ENCODE measurements at regions not wholly inside any gene's neighbourhood (a gene's known extent, or its start where the extent isn't known, plus 50 kb on each side); places are given as distances from the start of the nearest gene placed in this dataset.

GRCh38 chrX:138777230-138777629 lies 65.7 kb upstream of the FGF13 start:
- no peak for DNase-seq (ENCODE audit: low read depth, low spot score)
- Histone ChIP-seq H3K4me3 (no peak overlapping the region), H3K36me3 (ENCODE audit: insufficient read depth, low read length) (no peaks in the 10 kb centered on the region), H3K9ac (ENCODE audit: insufficient read length) (no peak overlapping the region), H3K9me3 (ENCODE audit: low read depth, low read length) (no peaks in the 10 kb centered on the region), H3K27ac (no peak overlapping the region)
- TF ChIP-seq POLR2AphosphoS5 (IDR thresholded peaks at IDR 0.05; ENCODE audit: borderline replicate concordance, low read depth, low read length) (no peak), FOXP2 (optimal IDR thresholded peaks at IDR 0.05; ENCODE audit: control extremely low read depth, extremely low read length, insufficient read depth) (no peak), EZH2 (IDR thresholded peaks at IDR 0.05) (no peak)

GRCh38 chrX:138775517-138775916 lies 64.0 kb upstream of the FGF13 start:
- no peak overlapping the region for H3K4me3 ChIP-seq
- H3K9me3 ChIP-seq (ENCODE audit: low read depth, low read length): no peaks in the 10 kb centered on the region
- H3K36me3 ChIP-seq (ENCODE audit: insufficient read depth, low read length): no peaks in the 10 kb centered on the region
- no peak overlapping the region for H3K27ac ChIP-seq
- TF ChIP-seq POLR2AphosphoS5 (IDR thresholded peaks at IDR 0.05; ENCODE audit: borderline replicate concordance, low read depth, low read length) (no peak), EZH2 (IDR thresholded peaks at IDR 0.05) (no peak), FOXP2 (optimal IDR thresholded peaks at IDR 0.05; ENCODE audit: control extremely low read depth, extremely low read length, insufficient read depth) (no peak)
- no peak overlapping the region for H3K9ac ChIP-seq (ENCODE audit: insufficient read length)
- no peak for DNase-seq (ENCODE audit: low read depth, low spot score)

GRCh38 chrX:138771047-138771446 lies 59.5 kb upstream of the FGF13 start:
- TF ChIP-seq EZH2 (IDR thresholded peaks at IDR 0.05) (no peak), POLR2AphosphoS5 (IDR thresholded peaks at IDR 0.05; ENCODE audit: borderline replicate concordance, low read depth, low read length) (no peak), FOXP2 (optimal IDR thresholded peaks at IDR 0.05; ENCODE audit: control extremely low read depth, extremely low read length, insufficient read depth) (no peak)
- Histone ChIP-seq H3K27ac (no peak overlapping the region), H3K4me3 (no peak overlapping the region), H3K9ac (ENCODE audit: insufficient read length) (no peak overlapping the region), H3K36me3 (ENCODE audit: insufficient read depth, low read length) (no peaks in the 10 kb centered on the region), H3K9me3 (ENCODE audit: low read depth, low read length) (no peaks in the 10 kb centered on the region)
- DNase-seq (ENCODE audit: low read depth, low spot score): peak; percentile 47

- no peaks in the 10 kb centered on the region for H3K9me3 ChIP-seq (ENCODE audit: low read depth, low read length)
- no peak overlapping the region for H3K27ac ChIP-seq
- H3K9ac ChIP-seq (ENCODE audit: insufficient read length): no peak overlapping the region
- no peak for DNase-seq (ENCODE audit: low read depth, low spot score)
- H3K4me3 ChIP-seq: no peak overlapping the region
- no peaks in the 10 kb centered on the region for H3K36me3 ChIP-seq (ENCODE audit: insufficient read depth, low read length)
- no peak for TF ChIP-seq POLR2AphosphoS5 (IDR thresholded peaks at IDR 0.05; ENCODE audit: borderline replicate concordance, low read depth, low read length)
- no peak for TF ChIP-seq FOXP2 (optimal IDR thresholded peaks at IDR 0.05; ENCODE audit: control extremely low read depth, extremely low read length, insufficient read depth)
- no peak for TF ChIP-seq EZH2 (IDR thresholded peaks at IDR 0.05)
Observed at GRCh38 chrX:138769918-138770317, 58.4 kb upstream of the FGF13 start.

GRCh38 chrX:138765051-138765450 lies 53.5 kb upstream of the FGF13 start:
- Histone ChIP-seq H3K9me3 (ENCODE audit: low read depth, low read length) (no peaks in the 10 kb centered on the region), H3K9ac (ENCODE audit: insufficient read length) (no peak overlapping the region), H3K27ac (no peak overlapping the region), H3K36me3 (ENCODE audit: insufficient read depth, low read length) (no peaks in the 10 kb centered on the region), H3K4me3 (no peak overlapping the region)
- no peak for TF ChIP-seq EZH2 (IDR thresholded peaks at IDR 0.05)
- no peak for TF ChIP-seq FOXP2 (optimal IDR thresholded peaks at IDR 0.05; ENCODE audit: control extremely low read depth, extremely low read length, insufficient read depth)
- TF ChIP-seq POLR2AphosphoS5 (IDR thresholded peaks at IDR 0.05; ENCODE audit: borderline replicate concordance, low read depth, low read length): no peak
- DNase-seq (ENCODE audit: low read depth, low spot score): no peak

- DNase-seq (ENCODE audit: low read depth, low spot score): no peak
- no peak overlapping the region for H3K27ac ChIP-seq
- H3K36me3 ChIP-seq (ENCODE audit: insufficient read depth, low read length): no peaks in the 10 kb centered on the region
- no peaks in the 10 kb centered on the region for H3K9me3 ChIP-seq (ENCODE audit: low read depth, low read length)
- no peak overlapping the region for H3K9ac ChIP-seq (ENCODE audit: insufficient read length)
- TF ChIP-seq POLR2AphosphoS5 (IDR thresholded peaks at IDR 0.05; ENCODE audit: borderline replicate concordance, low read depth, low read length) (no peak), EZH2 (IDR thresholded peaks at IDR 0.05) (no peak), FOXP2 (optimal IDR thresholded peaks at IDR 0.05; ENCODE audit: control extremely low read depth, extremely low read length, insufficient read depth) (no peak)
- H3K4me3 ChIP-seq: no peak overlapping the region
Observed at GRCh38 chrX:138763761-138764160, 52.2 kb upstream of the FGF13 start.

- H3K9ac ChIP-seq (ENCODE audit: insufficient read length): no peak overlapping the region
- H3K9me3 ChIP-seq (ENCODE audit: low read depth, low read length): no peaks in the 10 kb centered on the region
- no peaks in the 10 kb centered on the region for H3K36me3 ChIP-seq (ENCODE audit: insufficient read depth, low read length)
- H3K27ac ChIP-seq: no peak overlapping the region
- no peak overlapping the region for H3K4me3 ChIP-seq
- no peak for TF ChIP-seq POLR2AphosphoS5 (IDR thresholded peaks at IDR 0.05; ENCODE audit: borderline replicate concordance, low read depth, low read length)
- no peak for TF ChIP-seq FOXP2 (optimal IDR thresholded peaks at IDR 0.05; ENCODE audit: control extremely low read depth, extremely low read length, insufficient read depth)
- TF ChIP-seq EZH2 (IDR thresholded peaks at IDR 0.05): no peak
- no peak for DNase-seq (ENCODE audit: low read depth, low spot score)
Observed at GRCh38 chrX:138761380-138761779, 49.9 kb upstream of the FGF13 start.

Data from SK-N-MC (cell line).